DMS53 treated with DMSO at 0.1 percent for 48 hours (cell line): ENCODE measurements at regions not wholly inside any gene's neighbourhood (a gene's known extent, or its start where the extent isn't known, plus 50 kb on each side); places are given as distances from the start of the nearest gene placed in this dataset.
"Not testable (repeated sequence)": the region's sequence is repeated elsewhere in the genome, so short reads cannot be mapped to it uniquely, and the experiment has no call there.

Source experiments
- DNase-seq: peaks from one replicate; lab custom pipeline; 2025; ENCODE audit not compliant: unreplicated experiment; lab: John Stamatoyannopoulos, UW

GRCh38 chr13:59368693-59369092 is 795.0 kb downstream of the DIAPH3 start:
- DNase-seq = no peak

- DNase-seq = no peak
Observed at GRCh38 chr13:59371229-59371628, 792.5 kb downstream of the DIAPH3 start.

GRCh38 chr13:59373341-59373740 is 790.4 kb downstream of the DIAPH3 start:
- DNase-seq = no peak

- DNase-seq = no peak
Observed at GRCh38 chr13:59374691-59375090, 789.0 kb downstream of the DIAPH3 start.

GRCh38 chr13:59384154-59384553 is 779.6 kb downstream of the DIAPH3 start:
- DNase-seq = no peak

GRCh38 chr13:59391696-59392095 is 772.0 kb downstream of the DIAPH3 start:
- peak; percentile 5 for DNase-seq

GRCh38 chr13:59392328-59392727 is 771.4 kb downstream of the DIAPH3 start:
- DNase-seq = no peak

GRCh38 chr13:59394496-59394895 is 769.2 kb downstream of the DIAPH3 start:
- DNase-seq = no peak

GRCh38 chr13:59398127-59398526 is 765.6 kb downstream of the DIAPH3 start:
- no peak for DNase-seq

- DNase-seq = no peak
Observed at GRCh38 chr13:59398661-59399060, 765.1 kb downstream of the DIAPH3 start.

GRCh38 chr13:59399513-59399912 is 764.2 kb downstream of the DIAPH3 start:
- DNase-seq = no peak

GRCh38 chr13:59404331-59404730 is 759.4 kb downstream of the DIAPH3 start:
- DNase-seq = no peak

- DNase-seq = not testable (repeated sequence)
Observed at GRCh38 chr13:59407251-59407650, 756.5 kb downstream of the DIAPH3 start.

GRCh38 chr13:59408738-59409137 is 755.0 kb downstream of the DIAPH3 start:
- no peak for DNase-seq

GRCh38 chr13:59409211-59409610 is 754.5 kb downstream of the DIAPH3 start:
- DNase-seq = no peak

GRCh38 chr13:59409634-59410200 is 754.0 kb downstream of the DIAPH3 start:
- no peak for DNase-seq

- no peak for DNase-seq
Observed at GRCh38 chr13:59413126-59413525, 750.6 kb downstream of the DIAPH3 start.

- DNase-seq = no peak
Observed at GRCh38 chr13:59414006-59414405, 749.7 kb downstream of the DIAPH3 start.

- no peak for DNase-seq
Observed at GRCh38 chr13:59415498-59415897, 748.2 kb downstream of the DIAPH3 start.

GRCh38 chr13:59416561-59416960 is 747.2 kb downstream of the DIAPH3 start:
- no peak for DNase-seq

GRCh38 chr13:59422646-59423045 is 741.1 kb downstream of the DIAPH3 start:
- no peak for DNase-seq

- no peak for DNase-seq
Observed at GRCh38 chr13:59423708-59424340, 739.9 kb downstream of the DIAPH3 start.

- no peak for DNase-seq
Observed at GRCh38 chr13:59424661-59425060, 739.1 kb downstream of the DIAPH3 start.
